HT-29 (cell line): ENCODE measurements at regions not wholly inside any gene's neighbourhood (a gene's known extent, or its start where the extent isn't known, plus 50 kb on each side); places are given as distances from the start of the nearest gene placed in this dataset.
"Not testable (repeated sequence)": the region's sequence is repeated elsewhere in the genome, so short reads cannot be mapped to it uniquely, and the experiment has no call there.

Experiments used
- DNase-seq: peaks from one replicate; pipeline ENCODE4 v3.0.0-alpha.2; 2015; ENCODE audit warnings: low spot score

- not testable (repeated sequence) for DNase-seq
Measured at GRCh38 chr1:203998571-203998970, 74.3 kb upstream of the SOX13 start.

- no peak for DNase-seq
Measured at GRCh38 chr1:203999618-204000017, 73.3 kb upstream of the SOX13 start.

- no peak for DNase-seq
Measured at GRCh38 chr1:204001166-204001901, 71.6 kb upstream of the SOX13 start.

GRCh38 chr1:204002614-204003013 is 70.3 kb upstream of the SOX13 start:
- no peak for DNase-seq

DNA sequence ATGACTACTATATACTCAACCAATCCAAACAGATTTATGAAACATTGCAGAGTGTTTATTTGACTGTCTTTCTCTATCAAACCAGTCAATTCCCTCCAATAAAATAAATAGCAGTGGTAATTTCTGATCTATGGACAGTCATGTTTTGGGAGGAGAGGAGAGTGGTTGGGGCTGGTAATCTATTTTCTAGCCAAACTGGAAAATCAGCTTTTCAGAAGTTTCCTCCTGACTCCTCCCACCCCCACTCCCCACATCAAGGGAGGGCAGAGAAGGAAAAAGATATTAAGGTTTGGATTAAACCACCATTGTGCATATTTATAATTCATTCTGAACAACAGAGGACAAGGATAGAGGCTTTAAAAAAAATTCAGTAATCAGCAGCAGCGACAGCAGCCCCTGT is 69.4 kb upstream of the SOX13 start:
- DNase-seq: no peak

- no peak for DNase-seq
Measured at GRCh38 chr1:204011426-204011825, 61.5 kb upstream of the SOX13 start.

GRCh38 chr1:204013052-204013451 is 59.9 kb upstream of the SOX13 start:
- no peak for DNase-seq

GRCh38 chr1:204014336-204014735 is 58.6 kb upstream of the SOX13 start:
- DNase-seq: no peak

DNA sequence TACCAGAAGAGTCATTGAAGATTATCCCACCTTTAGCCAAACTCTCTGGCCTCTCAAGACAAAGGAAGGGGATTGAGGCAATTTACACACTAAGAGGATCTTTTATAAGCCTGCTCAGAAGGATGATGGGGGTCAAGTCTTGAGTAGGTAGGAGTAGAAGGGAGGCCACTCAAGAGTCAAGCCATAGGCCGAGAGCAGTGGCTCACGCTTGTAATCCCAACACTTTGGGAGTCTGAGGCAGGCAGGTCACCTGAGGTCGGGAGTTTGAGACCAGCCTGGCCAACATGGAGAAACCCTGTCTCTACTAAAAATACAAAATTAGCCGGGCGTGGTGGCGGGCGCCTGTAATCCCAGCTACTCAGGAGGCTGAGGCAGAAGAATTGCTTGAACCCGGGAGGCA is 58.0 kb upstream of the SOX13 start:
- not testable (repeated sequence) for DNase-seq

DNA sequence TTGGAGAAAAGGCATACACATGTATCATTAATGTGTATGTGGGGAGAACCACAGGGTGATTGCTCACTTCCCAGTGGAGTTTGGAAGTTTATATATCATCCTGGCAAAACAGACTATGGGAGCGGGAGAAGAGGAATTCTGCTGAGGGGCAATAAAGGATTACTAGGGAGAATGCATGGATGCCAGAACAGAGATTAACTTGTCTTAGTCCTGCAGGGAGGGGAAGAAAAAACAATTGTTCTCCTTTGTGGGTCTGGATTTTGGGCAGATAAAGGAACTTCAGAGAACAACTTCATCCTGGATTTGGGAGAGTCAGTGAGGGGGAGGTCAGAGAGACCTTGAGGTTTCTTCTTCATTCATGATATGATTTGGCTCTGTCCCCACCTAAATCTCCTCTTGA is 55.9 kb upstream of the SOX13 start:
- DNase-seq: no peak

GRCh38 chr1:204018460-204018859 is 54.5 kb upstream of the SOX13 start:
- no peak for DNase-seq
